ENCODE measurements at regions not wholly inside any gene's neighbourhood (a gene's known extent, or its start where the extent isn't known, plus 50 kb on each side); places are given as distances from the start of the nearest gene placed in this dataset.

- TF ChIP-seq CTCF (IDR thresholded peaks at IDR 0.05; ENCODE audit: poor library complexity, severe bottlenecking): no peak
- TF ChIP-seq REST (IDR thresholded peaks at IDR 0.05; ENCODE audit: borderline replicate concordance): no peak
- TF ChIP-seq EZH2 (IDR thresholded peaks at IDR 0.05; ENCODE audit: borderline replicate concordance, insufficient read depth, low read length, poor library complexity, severe bottlenecking): no peak
These were observed 205.8 kb upstream of the EOMES start for GRCh38 chr3:27927882-27928281.
